ENCODE measurements at regions not wholly inside any gene's neighbourhood (a gene's known extent, or its start where the extent isn't known, plus 50 kb on each side); places are given as distances from the start of the nearest gene placed in this dataset.

DNA sequence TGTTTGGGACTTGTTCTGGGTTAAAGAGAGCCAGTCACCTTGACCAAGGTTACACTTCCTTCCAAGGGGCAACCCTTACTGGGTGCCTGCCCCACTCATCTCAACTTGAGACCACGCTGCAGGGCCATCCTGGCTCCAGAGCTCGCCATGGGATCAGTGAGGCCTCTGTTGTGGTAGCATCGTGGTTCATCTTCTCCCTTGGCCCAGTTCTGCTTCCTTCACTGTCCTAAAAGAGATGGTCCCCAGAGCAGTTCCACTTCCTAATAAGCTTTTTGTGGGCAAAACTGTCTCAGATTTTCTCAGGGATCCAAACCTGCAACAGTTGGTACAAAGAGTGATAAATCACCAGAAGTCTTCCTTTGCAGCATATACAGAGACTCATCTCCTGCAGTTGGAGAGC is 165.9 kb upstream of the TMEM260 start:
- no peak overlapping the region for H2AFZ ChIP-seq
- 40% methylated on average over 3 of the region's 3 CpGs for WGBS, 2 experiments (ENCODE audit: low coverage in 1 of 2, low lambda C conversion rate in 2 of 2, missing lambda C conversion rate in 2 of 2)
- no peak for DNase-seq

DNA sequence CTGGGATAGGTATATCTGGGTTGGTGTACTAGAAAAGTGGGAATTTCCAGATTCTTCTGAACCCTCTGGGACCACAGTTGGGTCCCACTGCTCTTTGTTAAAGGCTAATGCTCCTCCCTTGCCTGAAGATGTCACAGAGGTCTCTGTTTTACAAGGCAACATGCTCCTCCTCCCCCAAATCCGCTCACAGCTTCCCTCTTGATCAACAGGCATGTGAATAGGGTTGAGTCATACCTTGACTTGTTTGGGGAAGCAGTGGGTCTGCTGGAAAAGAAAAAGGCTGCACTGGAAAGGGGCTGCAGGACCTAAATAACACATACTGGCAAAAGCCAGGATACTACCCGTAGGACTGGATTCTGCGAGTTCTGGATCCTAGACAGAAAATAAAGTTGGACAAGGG is 165.4 kb upstream of the TMEM260 start:
- DNase-seq, result no peak
- peaks cover 15% of the 10 kb centered on the region; the same call in 1 of the 2 replicates for H3K27me3 ChIP-seq (replicated peaks; ENCODE audit: insufficient read depth)
- no peaks in the 10 kb centered on the region for H4K20me1 ChIP-seq (ENCODE audit: insufficient read depth)
- H3K4me1 ChIP-seq (ENCODE audit: insufficient read depth), result no peaks in the 10 kb centered on the region
- no peaks in the 10 kb centered on the region for H3K79me2 ChIP-seq (ENCODE audit: insufficient read depth)
- 72 to 78% methylated on average over 3 of the region's 3 CpGs for WGBS, 2 experiments (ENCODE audit: low coverage in 1 of 2, low lambda C conversion rate in 2 of 2, missing lambda C conversion rate in 2 of 2)
- TF ChIP-seq EZH2 (IDR thresholded peaks at IDR 0.05; ENCODE audit: insufficient read depth, poor library complexity, severe bottlenecking) (no peak), EZH2phosphoT487 (IDR thresholded peaks at IDR 0.05; ENCODE audit: insufficient read depth, low read depth) (no peak)
- no peaks in the 10 kb centered on the region for H3K36me3 ChIP-seq (ENCODE audit: low read depth)
- H3K9me3 ChIP-seq (ENCODE audit: low read depth), result no peaks in the 10 kb centered on the region
- no peaks in the 10 kb centered on the region for H3K9me2 ChIP-seq (ENCODE audit: insufficient read depth)
- H2AFZ ChIP-seq, result no peak overlapping the region
- no peaks in the 10 kb centered on the region for H3F3A ChIP-seq (ENCODE audit: insufficient read depth)
- no peak overlapping the region for H3K4me2 ChIP-seq (ENCODE audit: unreplicated experiment)
- no peak overlapping the region for H3K4me3 ChIP-seq
- no peak overlapping the region for H3K9ac ChIP-seq
- in situ Hi-C loops (cut with MboI), result no loop called here
- H3K27ac ChIP-seq, result no peak overlapping the region

More for the DNA sequence above, 165.9 kb upstream of the TMEM260 start:
- in situ Hi-C loops (cut with MboI), result no loop called here
- no peaks in the 10 kb centered on the region for H3K9me3 ChIP-seq (ENCODE audit: low read depth)
- H3K4me3 ChIP-seq, result no peak overlapping the region
- no peaks in the 10 kb centered on the region for H3K36me3 ChIP-seq (ENCODE audit: low read depth)
- H3K4me1 ChIP-seq (ENCODE audit: insufficient read depth), result no peaks in the 10 kb centered on the region
- no peaks in the 10 kb centered on the region for H4K20me1 ChIP-seq (ENCODE audit: insufficient read depth)
- TF ChIP-seq EZH2phosphoT487 (IDR thresholded peaks at IDR 0.05; ENCODE audit: insufficient read depth, low read depth), result no peak
- TF ChIP-seq EZH2 (IDR thresholded peaks at IDR 0.05; ENCODE audit: insufficient read depth, poor library complexity, severe bottlenecking), result no peak
- no peak overlapping the region for H3K27ac ChIP-seq
- H3K79me2 ChIP-seq (ENCODE audit: insufficient read depth), result no peaks in the 10 kb centered on the region
- peaks cover 15% of the 10 kb centered on the region; the same call in 1 of the 2 replicates for H3K27me3 ChIP-seq (replicated peaks; ENCODE audit: insufficient read depth)
- no peaks in the 10 kb centered on the region for H3K9me2 ChIP-seq (ENCODE audit: insufficient read depth)
- no peak overlapping the region for H3K9ac ChIP-seq
- no peaks in the 10 kb centered on the region for H3F3A ChIP-seq (ENCODE audit: insufficient read depth)
- no peak overlapping the region for H3K4me2 ChIP-seq (ENCODE audit: unreplicated experiment)

DNA sequence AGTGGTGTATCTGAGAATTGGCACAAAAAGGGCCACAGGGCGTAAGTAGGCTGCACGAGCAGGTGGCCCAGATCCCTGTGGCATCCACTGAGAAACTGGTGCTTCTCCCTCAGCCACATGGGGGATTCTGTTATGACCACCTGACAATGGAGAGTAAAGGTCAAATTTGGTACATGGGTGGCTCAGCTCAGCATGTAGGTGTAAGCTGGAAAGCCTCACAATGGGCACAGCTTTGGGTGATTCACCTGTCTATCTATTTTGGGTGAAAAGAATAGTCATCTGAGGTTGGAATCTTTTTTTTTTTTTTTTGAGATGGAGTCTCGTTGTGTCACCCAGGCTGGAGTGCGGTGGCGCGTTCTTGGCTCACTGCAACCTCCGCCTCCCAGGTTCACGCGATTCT is 163.4 kb upstream of the TMEM260 start:
- Histone ChIP-seq H3K27me3 (replicated peaks; ENCODE audit: insufficient read depth) (peaks cover 9% of the 10 kb centered on the region), H3F3A (ENCODE audit: insufficient read depth) (no peaks in the 10 kb centered on the region), H4K20me1 (ENCODE audit: insufficient read depth) (no peaks in the 10 kb centered on the region), H2AFZ (no peak overlapping the region), H3K9me3 (ENCODE audit: low read depth) (no peaks in the 10 kb centered on the region), H3K9ac (no peak overlapping the region), H3K4me2 (ENCODE audit: unreplicated experiment) (no peak overlapping the region), H3K27ac (no peak overlapping the region), H3K79me2 (ENCODE audit: insufficient read depth) (no peaks in the 10 kb centered on the region), H3K4me3 (no peak overlapping the region), H3K4me1 (ENCODE audit: insufficient read depth) (no peaks in the 10 kb centered on the region), H3K9me2 (ENCODE audit: insufficient read depth) (no peaks in the 10 kb centered on the region), H3K36me3 (ENCODE audit: low read depth) (no peaks in the 10 kb centered on the region)
- 77 to 80% methylated on average over 6 to 9 of the region's 9 CpGs for WGBS, 2 experiments (ENCODE audit: low coverage in 1 of 2, low lambda C conversion rate in 2 of 2, missing lambda C conversion rate in 2 of 2)
- in situ Hi-C loops (cut with MboI), result no loop called here
- TF ChIP-seq EZH2 (IDR thresholded peaks at IDR 0.05; ENCODE audit: insufficient read depth, poor library complexity, severe bottlenecking) (no peak), EZH2phosphoT487 (IDR thresholded peaks at IDR 0.05; ENCODE audit: insufficient read depth, low read depth) (no peak)
- no peak for DNase-seq

DNA sequence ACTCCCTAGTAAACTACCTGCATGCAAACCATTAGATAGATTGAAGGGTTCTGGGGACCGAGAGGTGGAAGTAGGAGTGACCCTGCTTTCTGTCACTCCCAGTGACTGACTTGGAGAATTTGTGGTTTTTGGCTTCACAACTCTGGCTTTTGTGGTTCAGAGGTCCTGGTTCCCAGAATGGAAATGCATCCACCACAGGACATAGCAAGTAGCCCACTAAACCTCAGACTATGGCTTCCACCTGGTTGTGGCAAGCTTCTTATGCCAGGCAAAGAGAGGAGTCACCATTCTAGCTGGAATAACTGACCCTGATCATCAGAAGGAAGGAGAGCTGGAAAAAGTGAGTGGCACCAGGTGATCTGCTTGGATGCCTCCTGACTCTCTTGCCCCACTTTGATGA is 162.4 kb upstream of the TMEM260 start:
- in situ Hi-C loops (cut with MboI), result no loop called here
- no peaks in the 10 kb centered on the region for H4K20me1 ChIP-seq (ENCODE audit: insufficient read depth)
- no peaks in the 10 kb centered on the region for H3K4me1 ChIP-seq (ENCODE audit: insufficient read depth)
- DNase-seq, result no peak
- 45 to 58% methylated on average over 1 of the region's 1 CpG for WGBS, 2 experiments (ENCODE audit: low coverage in 1 of 2, low lambda C conversion rate in 2 of 2, missing lambda C conversion rate in 2 of 2)
- no peak overlapping the region for H3K4me3 ChIP-seq
- TF ChIP-seq EZH2 (IDR thresholded peaks at IDR 0.05; ENCODE audit: insufficient read depth, poor library complexity, severe bottlenecking) (no peak), EZH2phosphoT487 (IDR thresholded peaks at IDR 0.05; ENCODE audit: insufficient read depth, low read depth) (no peak)
- no peaks in the 10 kb centered on the region for H3K9me2 ChIP-seq (ENCODE audit: insufficient read depth)
- H3K9ac ChIP-seq, result no peak overlapping the region
- H3K27me3 ChIP-seq (replicated peaks; ENCODE audit: insufficient read depth), result peaks cover 7% of the 10 kb centered on the region; the same call in 1 of the 2 replicates
- no peak overlapping the region for H3K27ac ChIP-seq
- H3K4me2 ChIP-seq (ENCODE audit: unreplicated experiment), result no peak overlapping the region
- H3F3A ChIP-seq (ENCODE audit: insufficient read depth), result no peaks in the 10 kb centered on the region
- no peaks in the 10 kb centered on the region for H3K36me3 ChIP-seq (ENCODE audit: low read depth)
- H2AFZ ChIP-seq, result no peak overlapping the region
- H3K79me2 ChIP-seq (ENCODE audit: insufficient read depth), result no peaks in the 10 kb centered on the region
- no peaks in the 10 kb centered on the region for H3K9me3 ChIP-seq (ENCODE audit: low read depth)

DNA sequence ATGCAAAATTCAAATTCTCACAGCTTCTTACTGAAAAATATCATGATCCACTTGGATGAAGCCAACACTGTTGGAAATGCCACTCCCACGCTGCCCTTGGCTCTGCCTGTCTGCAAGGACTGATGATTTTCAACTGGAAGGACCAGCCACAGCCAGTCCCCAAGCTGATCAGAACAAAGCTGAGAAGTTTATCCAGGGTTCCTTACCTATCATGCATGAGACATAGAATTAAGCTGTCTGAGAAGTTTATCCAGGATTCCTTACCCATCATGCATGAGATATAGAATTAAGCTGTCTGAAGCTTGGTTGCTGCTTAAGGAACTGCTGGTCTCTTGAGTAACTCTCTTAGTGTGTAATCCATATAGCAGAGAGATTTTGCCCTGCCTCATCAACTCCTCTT is 159.8 kb upstream of the TMEM260 start:
- Histone ChIP-seq H3K4me1 (ENCODE audit: insufficient read depth) (peaks cover 7% of the 10 kb centered on the region; the same call in 1 of the 2 replicates), H2AFZ (no peak overlapping the region), H3K4me3 (no peak overlapping the region), H3K9ac (no peak overlapping the region), H3K79me2 (ENCODE audit: insufficient read depth) (no peaks in the 10 kb centered on the region), H3K27me3 (replicated peaks; ENCODE audit: insufficient read depth) (no peaks in the 10 kb centered on the region; the same call in 1 of the 2 replicates), H3F3A (ENCODE audit: insufficient read depth) (no peaks in the 10 kb centered on the region), H3K27ac (no peak overlapping the region), H3K36me3 (ENCODE audit: low read depth) (no peaks in the 10 kb centered on the region), H3K4me2 (ENCODE audit: unreplicated experiment) (no peak overlapping the region), H3K9me3 (ENCODE audit: low read depth) (no peaks in the 10 kb centered on the region), H3K9me2 (ENCODE audit: insufficient read depth) (no peaks in the 10 kb centered on the region), H4K20me1 (ENCODE audit: insufficient read depth) (no peaks in the 10 kb centered on the region)
- WGBS, 2 experiments (ENCODE audit: low coverage in 1 of 2, low lambda C conversion rate in 2 of 2, missing lambda C conversion rate in 2 of 2), result 31 to 35% methylated on average over 1 of the region's 1 CpG
- in situ Hi-C loops (cut with MboI), result no loop called here
- no peak for DNase-seq
- TF ChIP-seq EZH2 (IDR thresholded peaks at IDR 0.05; ENCODE audit: insufficient read depth, poor library complexity, severe bottlenecking) (no peak), EZH2phosphoT487 (IDR thresholded peaks at IDR 0.05; ENCODE audit: insufficient read depth, low read depth) (no peak)

All from GM23248 (cell line).